OCI-LY3 (cell line): ENCODE measurements at regions not wholly inside any gene's neighbourhood (a gene's known extent, or its start where the extent isn't known, plus 50 kb on each side); places are given as distances from the start of the nearest gene placed in this dataset.

Experiments used
- H2AFZ ChIP-seq: fragments of 200-600, 300-600 bp; shearing (Covaris generic); 2 replicates; pipeline ENCODE4 v1.6.0; 2014; ENCODE audit warnings: antibody characterized with exemption, low read depth, low read length
- H3K27ac ChIP-seq: fragments of 200-600, 300-600 bp; sonication (generic); 2 replicates; pipeline ENCODE4 v1.5.1; 2014; ENCODE audit warnings: mild to moderate bottlenecking, low read length, moderate library complexity, mixed read lengths
- H3K27me3 ChIP-seq: fragments of 200-600, 300-600 bp; sonication (generic); 2 replicates; pipeline ENCODE4 v1.6.1; 2014; ENCODE audit warnings: low read depth, low read length, mixed read lengths
- H3K36me3 ChIP-seq: fragments of 200-600, 300-600 bp; sonication (generic); replicated peaks from 2 replicates; pipeline ENCODE3; 2014; ENCODE audit warnings: low read depth, low read length, mixed read lengths
- H3K4me1 ChIP-seq: fragments of 300-600, 200-600 bp; sonication (generic); 2 replicates; pipeline ENCODE4 v1.6.1; 2014; ENCODE audit warnings: low read length, mixed read lengths
- H3K4me2 ChIP-seq: fragments of 200-600, 300-600 bp; sonication (generic); 2 replicates; pipeline ENCODE4 v1.6.1; 2014; ENCODE audit warnings: low read length, mixed read lengths
- H3K4me3 ChIP-seq: fragments of 300-600, 200-600 bp; sonication (generic); 2 replicates; pipeline ENCODE4 v1.5.1; 2014; ENCODE audit warnings: antibody characterized with exemption, mild to moderate bottlenecking, low read length, moderate library complexity
- H3K79me2 ChIP-seq: fragments of 300-600, 200-600 bp; shearing (Covaris generic); 2 replicates; pipeline ENCODE4 v1.6.1; 2014; ENCODE audit warnings: mild to moderate bottlenecking, low read length, mixed read lengths
- H3K9ac ChIP-seq: fragments of 300-600, 200-600 bp; shearing (Covaris generic); 2 replicates; pipeline ENCODE4 v1.6.0; 2014; ENCODE audit warnings: mild to moderate bottlenecking, low read length, moderate library complexity
- H3K9me3 ChIP-seq: fragments of 200-600, 300-600 bp; shearing (Covaris generic); 2 replicates; pipeline ENCODE4 v1.6.1; 2014; ENCODE audit warnings: low read length, mixed read lengths; ENCODE audit not compliant: insufficient read depth
- H4K20me1 ChIP-seq: fragments of 200-600, 300-600 bp; sonication (generic); 2 replicates; pipeline ENCODE4 v1.6.1; 2016; ENCODE audit warnings: low read length, mixed read lengths; ENCODE audit not compliant: insufficient read depth
- CTCF ChIP-seq: fragments of 200-600, 300-600 bp; sonication (generic); IDR thresholded peaks from 2 replicates; pipeline ENCODE4 v1.5.1; 2014; ENCODE audit warnings: antibody characterized with exemption, low read length, low read depth
- EZH2phosphoT487 ChIP-seq: fragments of 200-600 bp; shearing (Covaris generic); IDR thresholded peaks from 2 replicates; pipeline ENCODE4 v1.6.1; 2018; ENCODE audit warnings: antibody characterized with exemption, mixed run types, low read depth

- H3K4me1 ChIP-seq = peaks cover 9% of the 10 kb centered on the region
- H2AFZ ChIP-seq = no peak overlapping the region
- no peak overlapping the region for H3K9ac ChIP-seq
- H3K27ac ChIP-seq = no peak overlapping the region
- H3K4me2 ChIP-seq = 0 out of 2 replicates have a peak overlapping the region, but pooled peaks have one; percentile 10
- H3K4me3 ChIP-seq = no peak overlapping the region
- no peaks in the 10 kb centered on the region for H4K20me1 ChIP-seq
- no peak for TF ChIP-seq EZH2phosphoT487
- no peak for TF ChIP-seq CTCF
- H3K36me3 ChIP-seq = no peaks in the 10 kb centered on the region
- H3K9me3 ChIP-seq = no peaks in the 10 kb centered on the region
- H3K79me2 ChIP-seq = no peaks in the 10 kb centered on the region
- H3K27me3 ChIP-seq = no peaks in the 10 kb centered on the region; the same call in 1 of the 2 replicates
Observed at GRCh38 chr9:74122661-74123060, 374.5 kb upstream of the RORB start.

- Histone ChIP-seq H4K20me1 (no peaks in the 10 kb centered on the region), H2AFZ (no peak overlapping the region), H3K27ac (no peak overlapping the region), H3K4me3 (no peak overlapping the region), H3K9me3 (no peaks in the 10 kb centered on the region), H3K36me3 (no peaks in the 10 kb centered on the region), H3K9ac (no peak overlapping the region), H3K27me3 (no peaks in the 10 kb centered on the region; the same call in 1 of the 2 replicates), H3K79me2 (no peaks in the 10 kb centered on the region), H3K4me2 (no peak overlapping the region), H3K4me1 (peaks cover 9% of the 10 kb centered on the region)
- no peak for TF ChIP-seq CTCF
- no peak for TF ChIP-seq EZH2phosphoT487
Observed at GRCh38 chr9:74125941-74126340, 371.2 kb upstream of the RORB start.

GRCh38 chr9:74132986-74133385 lies 364.1 kb upstream of the RORB start:
- H3K27ac ChIP-seq = no peak overlapping the region
- H3K36me3 ChIP-seq = no peaks in the 10 kb centered on the region
- TF ChIP-seq CTCF = no peak
- no peak for TF ChIP-seq EZH2phosphoT487
- H4K20me1 ChIP-seq = no peaks in the 10 kb centered on the region
- H3K4me2 ChIP-seq = no peak overlapping the region
- no peaks in the 10 kb centered on the region for H3K79me2 ChIP-seq
- no peak overlapping the region for H2AFZ ChIP-seq
- H3K9ac ChIP-seq = no peak overlapping the region
- no peaks in the 10 kb centered on the region for H3K4me1 ChIP-seq
- no peak overlapping the region for H3K4me3 ChIP-seq
- no peaks in the 10 kb centered on the region for H3K27me3 ChIP-seq
- H3K9me3 ChIP-seq = no peaks in the 10 kb centered on the region

- H3K9me3 ChIP-seq = no peaks in the 10 kb centered on the region
- H3K4me3 ChIP-seq = no peak overlapping the region
- no peaks in the 10 kb centered on the region for H3K36me3 ChIP-seq
- H4K20me1 ChIP-seq = no peaks in the 10 kb centered on the region
- H3K27ac ChIP-seq = no peak overlapping the region
- no peaks in the 10 kb centered on the region for H3K79me2 ChIP-seq
- H3K4me1 ChIP-seq = no peaks in the 10 kb centered on the region
- no peak for TF ChIP-seq EZH2phosphoT487
- no peak for TF ChIP-seq CTCF
- H2AFZ ChIP-seq = no peak overlapping the region
- no peak overlapping the region for H3K4me2 ChIP-seq
- no peak overlapping the region for H3K9ac ChIP-seq
- H3K27me3 ChIP-seq = no peaks in the 10 kb centered on the region
Observed at GRCh38 chr9:74133921-74134320, 363.2 kb upstream of the RORB start.
